ENCODE measurements at regions not wholly inside any gene's neighbourhood (a gene's known extent, or its start where the extent isn't known, plus 50 kb on each side); places are given as distances from the start of the nearest gene placed in this dataset.

GRCh38 chr15:38864827-38865581 lies 300.4 kb upstream of the RASGRP1 start:
- Histone ChIP-seq H3K4me2 (ENCODE audit: low read length) (no peak overlapping the region), H3K4me3 (ENCODE audit: low read depth, low read length, poor library complexity, severe bottlenecking) (no peak overlapping the region), H3K27ac (ENCODE audit: low read depth, low read length, poor library complexity, severe bottlenecking) (no peak overlapping the region), H2AFZ (ENCODE audit: low read length) (no peak overlapping the region), H4K20me1 (ENCODE audit: insufficient read depth, low read length) (no peaks in the 10 kb centered on the region), H3K9me3 (ENCODE audit: low read length) (no peaks in the 10 kb centered on the region), H3K36me3 (ENCODE audit: insufficient read depth, low read length) (no peaks in the 10 kb centered on the region), H3K4me1 (ENCODE audit: insufficient read depth, low read length, poor library complexity, severe bottlenecking) (no peaks in the 10 kb centered on the region), H3K79me2 (ENCODE audit: insufficient read depth, low read depth, low read length) (no peaks in the 10 kb centered on the region), H3K9me2 (ENCODE audit: insufficient read depth, low read length) (no peaks in the 10 kb centered on the region)
- CTCF ChIA-PET (ENCODE audit: unreplicated experiment): no interaction called here
- no peak for DNase-seq (ENCODE audit: low spot score)
- BruUV-seq (replicated peaks): no TSS peak
- intact Hi-C loops (cut with micrococcal nuclease; ENCODE audit: unreplicated experiment): no loop called here
- POLR2A ChIA-PET: no interaction called here
- TF ChIP-seq, protein P1, sequence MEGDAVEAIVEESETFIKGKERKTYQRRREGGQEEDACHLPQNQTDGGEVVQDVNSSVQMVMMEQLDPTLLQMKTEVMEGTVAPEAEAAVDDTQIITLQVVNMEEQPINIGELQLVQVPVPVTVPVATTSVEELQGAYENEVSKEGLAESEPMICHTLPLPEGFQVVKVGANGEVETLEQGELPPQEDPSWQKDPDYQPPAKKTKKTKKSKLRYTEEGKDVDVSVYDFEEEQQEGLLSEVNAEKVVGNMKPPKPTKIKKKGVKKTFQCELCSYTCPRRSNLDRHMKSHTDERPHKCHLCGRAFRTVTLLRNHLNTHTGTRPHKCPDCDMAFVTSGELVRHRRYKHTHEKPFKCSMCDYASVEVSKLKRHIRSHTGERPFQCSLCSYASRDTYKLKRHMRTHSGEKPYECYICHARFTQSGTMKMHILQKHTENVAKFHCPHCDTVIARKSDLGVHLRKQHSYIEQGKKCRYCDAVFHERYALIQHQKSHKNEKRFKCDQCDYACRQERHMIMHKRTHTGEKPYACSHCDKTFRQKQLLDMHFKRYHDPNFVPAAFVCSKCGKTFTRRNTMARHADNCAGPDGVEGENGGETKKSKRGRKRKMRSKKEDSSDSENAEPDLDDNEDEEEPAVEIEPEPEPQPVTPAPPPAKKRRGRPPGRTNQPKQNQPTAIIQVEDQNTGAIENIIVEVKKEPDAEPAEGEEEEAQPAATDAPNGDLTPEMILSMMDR (conservative IDR thresholded peaks at IDR 0.05; ENCODE audit: low read length): no peak
- TF ChIP-seq EZH2phosphoT487 (IDR thresholded peaks at IDR 0.05; ENCODE audit: borderline replicate concordance, low read depth, low read length): no peak

- Histone ChIP-seq H3K4me1 (ENCODE audit: insufficient read depth, low read length, poor library complexity, severe bottlenecking) (no peaks in the 10 kb centered on the region), H2AFZ (ENCODE audit: low read length) (no peak overlapping the region), H3K27ac (ENCODE audit: low read depth, low read length, poor library complexity, severe bottlenecking) (no peak overlapping the region), H3K9me3 (ENCODE audit: low read length) (no peaks in the 10 kb centered on the region), H4K20me1 (ENCODE audit: insufficient read depth, low read length) (no peaks in the 10 kb centered on the region), H3K4me3 (ENCODE audit: low read depth, low read length, poor library complexity, severe bottlenecking) (no peak overlapping the region), H3K4me2 (ENCODE audit: low read length) (no peak overlapping the region), H3K9me2 (ENCODE audit: insufficient read depth, low read length) (no peaks in the 10 kb centered on the region), H3K36me3 (ENCODE audit: insufficient read depth, low read length) (no peaks in the 10 kb centered on the region), H3K79me2 (ENCODE audit: insufficient read depth, low read depth, low read length) (no peaks in the 10 kb centered on the region)
- TF ChIP-seq, protein P1 (conservative IDR thresholded peaks at IDR 0.05; ENCODE audit: low read length): no peak
- TF ChIP-seq EZH2phosphoT487 (IDR thresholded peaks at IDR 0.05; ENCODE audit: borderline replicate concordance, low read depth, low read length): no peak
- BruUV-seq (replicated peaks): no TSS peak
- POLR2A ChIA-PET: no interaction called here
- CTCF ChIA-PET (ENCODE audit: unreplicated experiment): no interaction called here
- intact Hi-C loops (cut with micrococcal nuclease; ENCODE audit: unreplicated experiment): no loop called here
- DNase-seq (ENCODE audit: low spot score): no peak
Measured at GRCh38 chr15:38867556-38867955, 302.9 kb upstream of the RASGRP1 start.

DNA sequence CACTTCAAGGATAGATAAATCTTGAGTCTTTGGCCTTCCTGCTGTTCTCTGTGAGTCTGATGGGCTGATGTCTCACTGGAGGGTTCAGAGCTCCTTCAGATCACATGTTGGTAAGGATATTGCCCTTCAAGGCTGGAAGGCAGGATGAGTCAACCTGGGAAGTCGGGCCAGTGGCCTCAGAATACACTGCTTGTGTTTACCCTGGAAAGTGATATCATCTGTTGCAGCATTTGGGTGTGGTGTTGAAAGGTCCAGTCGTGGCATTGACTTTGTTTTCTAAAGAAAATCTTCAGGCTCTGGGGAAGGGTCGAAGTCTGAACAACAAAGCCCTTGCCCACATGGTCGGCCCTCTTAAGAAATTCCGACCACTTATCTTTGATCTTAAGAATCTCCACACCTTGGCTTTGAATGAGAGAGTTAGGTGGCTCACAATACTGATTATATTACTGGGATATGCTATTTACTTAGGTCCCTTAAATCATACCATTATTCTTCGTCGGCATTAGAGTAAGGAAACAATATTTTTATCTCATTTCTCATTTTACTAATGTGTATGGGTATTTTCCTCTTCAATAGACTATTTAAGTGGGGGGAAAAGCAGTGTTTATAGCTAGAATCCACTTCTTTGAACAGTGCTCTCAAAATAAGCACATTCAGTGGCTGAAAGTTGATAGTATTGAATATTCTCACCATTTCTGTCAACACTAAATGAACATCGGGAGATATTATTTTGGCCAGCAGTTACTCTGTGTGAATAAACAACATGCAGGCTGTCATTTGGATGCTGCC lies 303.9 kb upstream of the RASGRP1 start:
- H3K27ac ChIP-seq (ENCODE audit: low read depth, low read length, poor library complexity, severe bottlenecking): no peak overlapping the region
- ChIA-PET POLR2A (interaction anchor here (0.5 kb wide), 1 partner anchor 144 kb away, joined by 3 read pairs; no protein-coding TSS in a partner anchor), CTCF (ENCODE audit: unreplicated experiment) (no interaction called here)
- H4K20me1 ChIP-seq (ENCODE audit: insufficient read depth, low read length): no peaks in the 10 kb centered on the region
- no peaks in the 10 kb centered on the region for H3K79me2 ChIP-seq (ENCODE audit: insufficient read depth, low read depth, low read length)
- H2AFZ ChIP-seq (ENCODE audit: low read length): no peak overlapping the region
- no peaks in the 10 kb centered on the region for H3K9me3 ChIP-seq (ENCODE audit: low read length)
- H3K4me3 ChIP-seq (ENCODE audit: low read depth, low read length, poor library complexity, severe bottlenecking): no peak overlapping the region
- intact Hi-C loops (cut with micrococcal nuclease; ENCODE audit: unreplicated experiment): no loop called here
- TF ChIP-seq EZH2phosphoT487 (IDR thresholded peaks at IDR 0.05; ENCODE audit: borderline replicate concordance, low read depth, low read length): no peak
- TF ChIP-seq, protein P1 (conservative IDR thresholded peaks at IDR 0.05; ENCODE audit: low read length): no peak
- no TSS peak for BruUV-seq (replicated peaks)
- no peaks in the 10 kb centered on the region for H3K36me3 ChIP-seq (ENCODE audit: insufficient read depth, low read length)
- no peak for DNase-seq (ENCODE audit: low spot score)
- H3K4me1 ChIP-seq (ENCODE audit: insufficient read depth, low read length, poor library complexity, severe bottlenecking): no peaks in the 10 kb centered on the region
- no peaks in the 10 kb centered on the region for H3K9me2 ChIP-seq (ENCODE audit: insufficient read depth, low read length)
- no peak overlapping the region for H3K4me2 ChIP-seq (ENCODE audit: low read length)

Data from OCI-LY7 (cell line).